WERI-Rb-1 (cell line): ENCODE measurements at regions not wholly inside any gene's neighbourhood (a gene's known extent, or its start where the extent isn't known, plus 50 kb on each side); places are given as distances from the start of the nearest gene placed in this dataset.

Source experiments
- DNase-seq: peaks from one replicate; pipeline ENCODE4 v3.0.0-alpha.2; 2020
- H3K27ac ChIP-seq: fragments of 250-450 bp; sonication (Bioruptor Pico); 2 replicates; pipeline ENCODE4 v1.5.1; 2020; ENCODE audit warnings: mild to moderate bottlenecking, moderate library complexity
- H3K27me3 ChIP-seq: fragments of 250-450 bp; sonication (Bioruptor Pico); 2 replicates; pipeline ENCODE4 v1.5.1; 2021; ENCODE audit warnings: mild to moderate bottlenecking, low read depth, moderate library complexity; ENCODE audit not compliant: insufficient read depth, severe bottlenecking
- H3K36me3 ChIP-seq: fragments of 250-450 bp; sonication (Bioruptor Pico); 2 replicates; pipeline ENCODE4 v1.5.1; 2020; ENCODE audit warnings: mild to moderate bottlenecking, moderate library complexity
- H3K4me3 ChIP-seq: 2 replicates; pipeline ENCODE4 v1.5.1; 2011; ENCODE audit warnings: low read depth, mild to moderate bottlenecking, control low read depth, low read length
- H3K9me3 ChIP-seq: fragments of 250-450 bp; sonication (Bioruptor Pico); 2 replicates; pipeline ENCODE4 v1.5.1; 2021; ENCODE audit warnings: mild to moderate bottlenecking, moderate library complexity; ENCODE audit not compliant: severe bottlenecking
- TF ChIP-seq, protein P1 (sequence below): IDR thresholded peaks from 2 replicates; pipeline ENCODE4 v1.5.1; 2011; ENCODE audit warnings: low read depth, mild to moderate bottlenecking, control low read depth, inconsistent platforms, low read length

GRCh38 chr7:17598305-17598704 lies 299.9 kb downstream of the AHR start:
- Histone ChIP-seq H3K4me3 (no peak overlapping the region), H3K27me3 (no peaks in the 10 kb centered on the region), H3K9me3 (no peaks in the 10 kb centered on the region), H3K27ac (no peak overlapping the region), H3K36me3 (no peaks in the 10 kb centered on the region)
- TF ChIP-seq, protein P1, sequence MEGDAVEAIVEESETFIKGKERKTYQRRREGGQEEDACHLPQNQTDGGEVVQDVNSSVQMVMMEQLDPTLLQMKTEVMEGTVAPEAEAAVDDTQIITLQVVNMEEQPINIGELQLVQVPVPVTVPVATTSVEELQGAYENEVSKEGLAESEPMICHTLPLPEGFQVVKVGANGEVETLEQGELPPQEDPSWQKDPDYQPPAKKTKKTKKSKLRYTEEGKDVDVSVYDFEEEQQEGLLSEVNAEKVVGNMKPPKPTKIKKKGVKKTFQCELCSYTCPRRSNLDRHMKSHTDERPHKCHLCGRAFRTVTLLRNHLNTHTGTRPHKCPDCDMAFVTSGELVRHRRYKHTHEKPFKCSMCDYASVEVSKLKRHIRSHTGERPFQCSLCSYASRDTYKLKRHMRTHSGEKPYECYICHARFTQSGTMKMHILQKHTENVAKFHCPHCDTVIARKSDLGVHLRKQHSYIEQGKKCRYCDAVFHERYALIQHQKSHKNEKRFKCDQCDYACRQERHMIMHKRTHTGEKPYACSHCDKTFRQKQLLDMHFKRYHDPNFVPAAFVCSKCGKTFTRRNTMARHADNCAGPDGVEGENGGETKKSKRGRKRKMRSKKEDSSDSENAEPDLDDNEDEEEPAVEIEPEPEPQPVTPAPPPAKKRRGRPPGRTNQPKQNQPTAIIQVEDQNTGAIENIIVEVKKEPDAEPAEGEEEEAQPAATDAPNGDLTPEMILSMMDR, result no peak
- DNase-seq, result no peak

DNA sequence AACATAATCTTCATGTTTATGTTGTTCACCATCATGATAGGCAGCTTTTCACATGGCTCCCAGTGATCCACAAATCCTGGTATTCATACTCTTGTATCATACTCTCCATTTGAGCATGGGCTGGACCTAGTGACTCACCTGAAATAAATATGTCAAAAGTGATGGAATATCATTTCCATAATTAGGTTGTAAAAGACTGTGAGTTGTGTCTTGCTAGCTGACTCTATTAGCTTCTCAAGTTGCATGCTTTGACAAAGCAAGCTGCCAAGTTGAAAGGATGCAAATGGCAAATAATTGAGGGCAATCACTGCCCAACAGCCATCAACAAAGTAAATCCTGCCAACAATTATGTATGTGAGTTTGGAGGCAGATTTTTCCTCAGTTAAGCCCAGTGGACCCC lies 300.4 kb downstream of the AHR start:
- Histone ChIP-seq H3K27ac (no peak overlapping the region), H3K4me3 (no peak overlapping the region), H3K36me3 (no peaks in the 10 kb centered on the region), H3K9me3 (no peaks in the 10 kb centered on the region), H3K27me3 (no peaks in the 10 kb centered on the region)
- DNase-seq, result no peak
- TF ChIP-seq, protein P1, result no peak

GRCh38 chr7:17599733-17600339 lies 301.4 kb downstream of the AHR start:
- TF ChIP-seq, protein P1, result no peak
- H3K27ac ChIP-seq, result no peak overlapping the region

GRCh38 chr7:17600340-17600752 lies 301.9 kb downstream of the AHR start:
- Histone ChIP-seq H3K9me3 (no peaks in the 10 kb centered on the region), H3K27ac (no peak overlapping the region), H3K36me3 (no peaks in the 10 kb centered on the region), H3K27me3 (no peaks in the 10 kb centered on the region), H3K4me3 (no peak overlapping the region)
- DNase-seq, result no peak
- TF ChIP-seq, protein P1, result no peak

More at GRCh38 chr7:17599733-17600339, 301.4 kb downstream of the AHR start:
- no peak overlapping the region for H3K4me3 ChIP-seq
- no peaks in the 10 kb centered on the region for H3K36me3 ChIP-seq
- H3K27me3 ChIP-seq, result no peaks in the 10 kb centered on the region
- no peak for DNase-seq
- no peaks in the 10 kb centered on the region for H3K9me3 ChIP-seq

DNA sequence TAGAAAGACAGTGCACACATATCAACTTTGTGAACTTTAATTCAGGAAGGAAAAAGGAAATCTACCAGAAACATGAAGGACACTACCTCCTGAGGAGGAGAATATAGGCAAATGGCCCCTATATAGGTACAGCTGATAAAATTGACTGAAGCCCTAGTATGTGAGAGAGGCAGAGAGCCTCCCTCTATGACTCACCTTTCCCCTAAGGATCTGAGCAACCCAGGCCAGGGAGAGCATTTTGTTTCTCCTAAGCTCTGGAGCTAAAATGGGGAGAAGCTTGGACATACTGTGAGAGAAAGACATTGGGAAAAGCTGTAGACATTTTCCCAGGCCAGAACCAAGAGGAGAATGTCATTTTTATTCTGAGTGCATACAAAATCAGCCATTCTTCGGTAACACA lies 303.5 kb downstream of the AHR start:
- Histone ChIP-seq H3K9me3 (no peaks in the 10 kb centered on the region), H3K27me3 (no peaks in the 10 kb centered on the region), H3K36me3 (no peaks in the 10 kb centered on the region), H3K27ac (no peak overlapping the region), H3K4me3 (no peak overlapping the region)
- no peak for DNase-seq
- TF ChIP-seq, protein P1, result no peak
